ENCODE measurements at regions not wholly inside any gene's neighbourhood (a gene's known extent, or its start where the extent isn't known, plus 50 kb on each side); places are given as distances from the start of the nearest gene placed in this dataset.
"Not testable (repeated sequence)": the region's sequence is repeated elsewhere in the genome, so short reads cannot be mapped to it uniquely, and the experiment has no call there.

DNA sequence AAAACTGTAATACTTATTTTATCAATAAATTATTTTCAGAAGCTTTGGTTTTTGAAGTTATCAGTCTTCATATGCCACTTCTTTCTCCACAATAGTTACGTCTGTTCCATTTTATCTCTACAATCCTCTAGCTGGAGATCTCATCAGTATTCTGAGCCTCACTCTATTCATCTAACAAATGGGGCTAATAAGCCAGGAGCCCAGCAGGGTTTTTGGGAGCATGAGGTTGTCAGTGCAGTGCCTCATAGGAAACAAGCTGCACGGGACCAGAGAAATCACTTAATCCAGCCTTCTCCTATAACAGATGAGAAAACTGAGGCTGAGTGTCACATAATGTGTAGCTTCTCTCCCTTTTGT, 501.9 kb upstream of the RGS6 start:
- H3K27ac Mint-ChIP-seq = no peak overlapping the region
- peaks cover 17% of the 10 kb centered on the region for H3K9me3 Mint-ChIP-seq
- H3K27me3 Mint-ChIP-seq (ENCODE audit: insufficient read depth) = no peaks in the 10 kb centered on the region
- DNase-seq (ENCODE audit: low spot score) = no peak
- H3K4me3 Mint-ChIP-seq = no peak overlapping the region
- peaks cover 18% of the 10 kb centered on the region for H3K4me1 Mint-ChIP-seq (ENCODE audit: low read depth)
- peaks cover 23% of the 10 kb centered on the region for H3K36me3 Mint-ChIP-seq (ENCODE audit: low read depth)
- intact Hi-C loops (cut with micrococcal nuclease) = no loop called here

- no peak for DNase-seq (ENCODE audit: low spot score)
- peaks cover 16% of the 10 kb centered on the region for H3K4me1 Mint-ChIP-seq (ENCODE audit: low read depth)
- intact Hi-C loops (cut with micrococcal nuclease) = no loop called here
- no peaks in the 10 kb centered on the region for H3K27me3 Mint-ChIP-seq (ENCODE audit: insufficient read depth)
- H3K9me3 Mint-ChIP-seq = peaks cover 14% of the 10 kb centered on the region
- H3K4me3 Mint-ChIP-seq = no peak overlapping the region
- H3K27ac Mint-ChIP-seq = no peak overlapping the region
- peaks cover 23% of the 10 kb centered on the region for H3K36me3 Mint-ChIP-seq (ENCODE audit: low read depth)
Observed at GRCh38 chr14:71430678-71431376, 501.4 kb upstream of the RGS6 start.

GRCh38 chr14:71432334-71433110, 499.7 kb upstream of the RGS6 start:
- peaks cover 3% of the 10 kb centered on the region for H3K9me3 Mint-ChIP-seq
- H3K4me1 Mint-ChIP-seq (ENCODE audit: low read depth) = peaks cover 16% of the 10 kb centered on the region
- no peak overlapping the region for H3K27ac Mint-ChIP-seq
- no peak for DNase-seq (ENCODE audit: low spot score)
- no peaks in the 10 kb centered on the region for H3K27me3 Mint-ChIP-seq (ENCODE audit: insufficient read depth)
- intact Hi-C loops (cut with micrococcal nuclease) = no loop called here
- no peak overlapping the region for H3K4me3 Mint-ChIP-seq
- peaks cover 12% of the 10 kb centered on the region for H3K36me3 Mint-ChIP-seq (ENCODE audit: low read depth)

DNA sequence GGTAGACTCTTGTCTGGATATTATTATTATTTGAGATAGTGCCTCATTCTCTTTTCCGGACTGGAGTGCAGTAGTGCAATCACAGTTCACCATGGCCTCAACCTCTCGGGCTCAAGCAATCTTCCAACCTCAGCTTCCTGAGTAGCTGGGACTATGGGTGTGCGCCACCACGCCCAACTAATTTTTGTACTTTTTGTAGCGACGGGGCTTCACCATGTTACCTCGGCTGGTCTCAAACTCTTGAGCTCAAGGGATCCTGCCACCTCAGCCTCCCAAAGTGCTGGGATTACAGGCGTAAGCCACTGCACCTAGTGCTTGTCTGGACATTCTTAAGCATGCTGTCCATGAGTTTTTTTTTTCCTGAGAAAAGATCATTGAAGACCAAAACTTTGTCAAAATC, 498.9 kb upstream of the RGS6 start:
- Mint-ChIP-seq H3K4me3 (no peak overlapping the region), H3K4me1 (ENCODE audit: low read depth) (peaks cover 21% of the 10 kb centered on the region), H3K27ac (no peak overlapping the region), H3K27me3 (ENCODE audit: insufficient read depth) (no peaks in the 10 kb centered on the region), H3K9me3 (no peaks in the 10 kb centered on the region), H3K36me3 (ENCODE audit: low read depth) (peaks cover 14% of the 10 kb centered on the region)
- no peak for DNase-seq (ENCODE audit: low spot score)
- intact Hi-C loops (cut with micrococcal nuclease) = no loop called here

- H3K9me3 Mint-ChIP-seq; H3K4me3 Mint-ChIP-seq; DNase-seq (ENCODE audit: low spot score); H3K27ac Mint-ChIP-seq; intact Hi-C loops (cut with micrococcal nuclease); H3K27me3 Mint-ChIP-seq (ENCODE audit: insufficient read depth): not testable (repeated sequence)
- Mint-ChIP-seq H3K4me1 (ENCODE audit: low read depth) (peaks cover 22% of the 10 kb centered on the region), H3K36me3 (ENCODE audit: low read depth) (peaks cover 25% of the 10 kb centered on the region)
Observed at GRCh38 chr14:71435641-71436040, 496.6 kb upstream of the RGS6 start.

GRCh38 chr14:71437870-71438269, 494.4 kb upstream of the RGS6 start:
- Mint-ChIP-seq H3K4me3 (no peak overlapping the region), H3K4me1 (ENCODE audit: low read depth) (peaks cover 21% of the 10 kb centered on the region), H3K9me3 (no peaks in the 10 kb centered on the region), H3K27me3 (ENCODE audit: insufficient read depth) (no peaks in the 10 kb centered on the region), H3K27ac (no peak overlapping the region), H3K36me3 (ENCODE audit: low read depth) (peaks cover 26% of the 10 kb centered on the region)
- no peak for DNase-seq (ENCODE audit: low spot score)
- intact Hi-C loops (cut with micrococcal nuclease) = no loop called here

DNA sequence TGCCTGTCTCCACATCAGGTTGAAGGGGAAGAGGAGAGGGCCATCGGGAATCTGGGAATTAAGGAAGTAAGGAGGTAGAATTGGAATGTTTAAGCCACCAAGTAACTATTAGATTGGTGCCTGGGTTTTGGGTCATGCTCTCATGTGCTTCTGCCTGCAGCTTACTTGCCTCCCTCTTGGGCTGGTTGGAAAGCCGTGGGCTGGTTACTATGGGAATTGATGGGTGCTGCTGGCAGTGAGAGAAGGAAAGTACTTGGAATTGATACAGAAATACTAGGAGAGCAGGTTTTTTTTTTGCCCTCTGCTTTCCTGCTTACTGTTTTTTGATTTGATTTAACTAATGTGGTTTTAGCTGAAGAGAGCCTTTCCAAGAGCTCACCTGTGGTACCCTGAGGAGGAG, 493.5 kb upstream of the RGS6 start:
- intact Hi-C loops (cut with micrococcal nuclease) = no loop called here
- Mint-ChIP-seq H3K4me1 (ENCODE audit: low read depth) (peaks cover 21% of the 10 kb centered on the region), H3K9me3 (no peaks in the 10 kb centered on the region), H3K27me3 (ENCODE audit: insufficient read depth) (no peaks in the 10 kb centered on the region), H3K36me3 (ENCODE audit: low read depth) (peaks cover 25% of the 10 kb centered on the region), H3K4me3 (no peak overlapping the region), H3K27ac (no peak overlapping the region)
- no peak for DNase-seq (ENCODE audit: low spot score)

GRCh38 chr14:71441126-71441525, 491.1 kb upstream of the RGS6 start:
- intact Hi-C loops (cut with micrococcal nuclease) = no loop called here
- no peaks in the 10 kb centered on the region for H3K27me3 Mint-ChIP-seq (ENCODE audit: insufficient read depth)
- H3K27ac Mint-ChIP-seq = no peak overlapping the region
- no peak for DNase-seq (ENCODE audit: low spot score)
- H3K4me3 Mint-ChIP-seq = no peak overlapping the region
- peaks cover 21% of the 10 kb centered on the region for H3K4me1 Mint-ChIP-seq (ENCODE audit: low read depth)
- no peaks in the 10 kb centered on the region for H3K9me3 Mint-ChIP-seq
- peaks cover 18% of the 10 kb centered on the region for H3K36me3 Mint-ChIP-seq (ENCODE audit: low read depth)

DNA sequence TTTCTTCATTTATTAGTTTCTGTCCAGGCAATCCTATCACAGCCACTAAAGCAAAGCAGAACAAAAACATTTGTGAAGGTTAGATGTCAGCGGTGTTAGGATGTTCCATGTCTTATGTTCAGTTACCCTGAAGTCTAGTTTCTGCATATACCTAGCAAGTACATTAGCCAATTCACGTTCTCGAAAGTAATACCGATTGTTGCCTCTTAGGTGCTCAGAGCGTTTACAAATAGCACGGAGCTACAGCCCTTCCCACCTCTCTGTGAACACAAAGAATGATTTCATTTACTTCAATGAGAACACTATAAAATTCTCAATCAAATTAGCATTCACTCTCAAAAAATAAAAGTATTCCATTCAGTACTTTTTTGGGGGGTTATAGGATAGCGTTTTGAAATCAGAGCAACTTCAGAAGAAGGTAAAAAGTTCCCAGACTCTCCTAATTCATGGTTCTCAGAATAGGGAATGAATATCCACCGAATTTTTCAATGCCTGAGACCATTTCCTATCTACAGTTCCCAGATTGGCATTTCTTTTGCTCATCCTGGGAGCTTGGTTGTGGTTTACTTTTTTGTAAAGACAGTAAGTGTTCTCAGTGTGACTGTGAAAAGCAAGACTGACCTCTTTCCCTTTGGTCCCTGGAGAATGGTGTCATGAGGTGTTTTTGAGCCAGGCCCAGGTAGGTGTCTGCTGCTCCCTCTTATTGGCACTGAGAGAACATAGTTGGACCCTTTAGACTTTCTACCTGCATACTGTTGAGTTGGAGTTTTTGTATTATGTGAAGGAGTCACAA, 488.0 kb upstream of the RGS6 start:
- no peak overlapping the region for H3K27ac Mint-ChIP-seq
- H3K27me3 Mint-ChIP-seq (ENCODE audit: insufficient read depth) = no peaks in the 10 kb centered on the region
- intact Hi-C loops (cut with micrococcal nuclease) = no loop called here
- H3K4me1 Mint-ChIP-seq (ENCODE audit: low read depth) = peaks cover 11% of the 10 kb centered on the region
- H3K36me3 Mint-ChIP-seq (ENCODE audit: low read depth) = peaks cover 10% of the 10 kb centered on the region
- H3K4me3 Mint-ChIP-seq = no peak overlapping the region
- H3K9me3 Mint-ChIP-seq = no peaks in the 10 kb centered on the region
- no peak for DNase-seq (ENCODE audit: low spot score)

GRCh38 chr14:71448431-71449315, 483.6 kb upstream of the RGS6 start:
- no peaks in the 10 kb centered on the region for H3K9me3 Mint-ChIP-seq
- H3K4me1 Mint-ChIP-seq (ENCODE audit: low read depth) = peaks cover 20% of the 10 kb centered on the region
- H3K4me3 Mint-ChIP-seq = no peak overlapping the region
- peaks cover 8% of the 10 kb centered on the region for H3K36me3 Mint-ChIP-seq (ENCODE audit: low read depth)
- H3K27me3 Mint-ChIP-seq (ENCODE audit: insufficient read depth) = no peaks in the 10 kb centered on the region
- no peak for DNase-seq (ENCODE audit: low spot score)
- intact Hi-C loops (cut with micrococcal nuclease) = no loop called here
- no peak overlapping the region for H3K27ac Mint-ChIP-seq

GRCh38 chr14:71449316-71450055, 482.7 kb upstream of the RGS6 start:
- Mint-ChIP-seq H3K27me3 (ENCODE audit: insufficient read depth) (no peaks in the 10 kb centered on the region), H3K4me1 (ENCODE audit: low read depth) (peaks cover 25% of the 10 kb centered on the region), H3K4me3 (no peak overlapping the region), H3K9me3 (no peaks in the 10 kb centered on the region), H3K27ac (no peak overlapping the region), H3K36me3 (ENCODE audit: low read depth) (peaks cover 10% of the 10 kb centered on the region)
- intact Hi-C loops (cut with micrococcal nuclease) = loop anchor here (5.0 kb wide), 1 partner anchor 48 kb away; no protein-coding TSS in a partner anchor
- no peak for DNase-seq (ENCODE audit: low spot score)

DNA sequence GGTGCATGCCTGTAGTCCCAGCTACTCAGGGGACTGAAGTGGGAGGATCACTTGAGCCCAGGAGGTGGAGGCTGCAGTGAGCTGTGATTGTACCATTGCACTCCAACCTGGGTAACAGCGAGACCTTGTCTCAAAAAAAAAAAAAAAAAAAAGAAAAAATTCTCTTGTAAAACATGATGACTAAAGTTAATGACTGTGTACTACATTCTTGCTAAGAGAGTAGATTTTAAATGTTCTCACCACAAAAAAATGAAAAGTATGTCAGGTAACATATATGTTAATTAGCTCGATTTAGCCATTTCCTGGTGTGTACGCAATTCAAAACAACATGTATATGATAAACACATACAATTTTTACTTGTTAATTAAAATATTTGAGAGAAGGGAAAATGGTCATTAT, 480.7 kb upstream of the RGS6 start:
- intact Hi-C loops (cut with micrococcal nuclease) = loop anchor here (5.0 kb wide), 1 partner anchor 46 kb away; no protein-coding TSS in a partner anchor
- Mint-ChIP-seq H3K27ac (no peak overlapping the region), H3K36me3 (ENCODE audit: low read depth) (peaks cover 12% of the 10 kb centered on the region), H3K4me1 (ENCODE audit: low read depth) (peaks cover 34% of the 10 kb centered on the region), H3K27me3 (ENCODE audit: insufficient read depth) (no peaks in the 10 kb centered on the region), H3K9me3 (no peaks in the 10 kb centered on the region), H3K4me3 (no peak overlapping the region)
- no peak for DNase-seq (ENCODE audit: low spot score)

Data from activated T-helper 1 cell treated with anti-CD3 and anti-CD28 coated beads, Interleukin-12 subunit alpha, Interleukin-12 subunit beta, Interleukin-2, Interleukin-4 antibody, amounts not matched to agents 30 ng/mL and 10 ng/mL and 1 ng/mL, durations not matched to agents 14 hours and 24 hours and 36 hours (primary cell).